GM18502 (cell line): ENCODE measurements at regions not wholly inside any gene's neighbourhood (a gene's known extent, or its start where the extent isn't known, plus 50 kb on each side); places are given as distances from the start of the nearest gene placed in this dataset.

Experiments
- ATAC-seq: cut with Tn5 transposase; IDR thresholded peaks from one replicate; pipeline ENCODE4 v1.9.1; 2021; ENCODE audit warnings: mild to moderate bottlenecking; ENCODE audit not compliant: unreplicated experiment, poor library complexity

DNA sequence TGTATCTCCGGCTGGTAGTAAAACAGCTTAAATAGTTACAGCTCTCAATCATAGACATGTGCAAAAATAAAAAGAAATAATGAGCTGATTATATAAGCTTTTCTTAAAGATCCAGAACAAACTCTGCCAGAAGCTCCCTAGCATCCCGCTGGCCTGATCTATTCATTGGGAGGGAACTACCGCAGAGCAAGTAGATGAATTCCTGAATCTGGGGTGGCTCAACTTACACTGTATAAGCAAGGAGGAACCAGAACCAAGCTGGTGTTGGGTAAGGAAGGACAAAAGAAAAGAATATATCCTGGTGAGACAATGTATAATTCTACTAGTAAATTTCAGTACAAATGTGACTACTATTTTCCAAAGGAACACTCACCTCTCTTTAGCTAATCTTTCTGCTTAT is 1122.2 kb downstream of the OLFM4 start:
- ATAC-seq, result no peak

DNA sequence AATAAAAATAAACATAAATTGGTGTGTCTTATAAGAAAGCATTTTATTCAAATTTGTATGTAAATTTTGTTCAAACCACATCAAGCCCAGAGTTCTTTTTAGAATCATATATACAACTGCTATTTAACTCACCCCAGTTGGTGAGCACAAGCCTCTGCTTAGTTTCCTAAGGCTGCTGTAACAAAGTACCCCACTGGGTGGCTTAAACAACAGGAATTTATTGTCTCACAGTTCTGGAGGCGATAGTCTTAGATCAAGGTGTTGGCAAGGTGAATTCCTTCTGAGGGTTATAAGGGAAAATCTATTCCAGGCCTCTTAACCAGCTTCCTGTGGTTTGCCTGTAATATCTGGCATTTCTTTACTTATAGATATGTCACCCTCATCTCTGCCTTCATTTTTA is 1133.5 kb downstream of the OLFM4 start:
- ATAC-seq, result no peak

GRCh38 chr13:54165581-54166215 is 1137.1 kb downstream of the OLFM4 start:
- ATAC-seq, result no peak

DNA sequence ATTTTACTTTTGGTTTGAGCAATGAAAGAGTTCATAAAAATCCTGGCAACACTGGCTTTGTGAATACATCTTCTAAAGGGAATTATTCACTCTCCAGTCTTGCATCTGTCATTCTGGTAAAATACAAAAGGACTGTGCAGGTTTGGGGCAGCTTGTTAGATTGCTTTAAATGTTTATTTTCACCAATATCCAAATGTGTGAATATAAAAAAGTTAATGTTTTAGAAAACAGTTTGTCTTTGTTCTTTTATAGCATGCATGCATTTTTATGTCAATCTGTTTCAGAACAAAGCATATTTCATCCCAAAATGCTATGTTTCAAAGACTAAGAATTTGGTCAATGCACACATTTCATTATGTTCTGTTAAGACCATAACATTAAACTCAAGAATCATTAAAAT is 1145.4 kb downstream of the OLFM4 start:
- no peak for ATAC-seq

- ATAC-seq, result no peak
These were observed 1146.9 kb downstream of the OLFM4 start for GRCh38 chr13:54175466-54175865.

DNA sequence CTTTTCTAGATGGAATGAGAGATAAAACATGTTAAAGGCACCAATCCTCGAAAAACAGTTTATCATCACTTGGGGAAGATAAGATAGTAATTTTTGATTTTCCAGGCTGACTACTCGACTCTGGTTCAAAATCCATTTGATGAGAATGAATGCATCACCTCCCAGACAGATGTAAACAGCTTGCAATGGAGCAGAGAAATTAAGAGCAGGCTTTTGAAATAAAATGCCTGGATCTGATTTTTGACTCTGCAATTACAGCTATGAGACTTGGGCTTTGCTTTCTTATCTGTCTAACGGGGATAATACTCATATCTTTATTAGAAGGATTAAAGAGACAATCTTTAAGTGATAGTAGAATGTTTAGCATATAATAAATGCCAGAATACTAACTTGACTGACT is 1148.9 kb downstream of the OLFM4 start:
- no peak for ATAC-seq

GRCh38 chr13:54183166-54183565 is 1154.6 kb downstream of the OLFM4 start:
- no peak for ATAC-seq

GRCh38 chr13:54183728-54184127 is 1155.1 kb downstream of the OLFM4 start:
- no peak for ATAC-seq

- no peak for ATAC-seq
These were observed 1156.0 kb downstream of the OLFM4 start for GRCh38 chr13:54184576-54184975.

- no peak for ATAC-seq
These were observed 1156.5 kb downstream of the OLFM4 start for GRCh38 chr13:54185101-54185500.

DNA sequence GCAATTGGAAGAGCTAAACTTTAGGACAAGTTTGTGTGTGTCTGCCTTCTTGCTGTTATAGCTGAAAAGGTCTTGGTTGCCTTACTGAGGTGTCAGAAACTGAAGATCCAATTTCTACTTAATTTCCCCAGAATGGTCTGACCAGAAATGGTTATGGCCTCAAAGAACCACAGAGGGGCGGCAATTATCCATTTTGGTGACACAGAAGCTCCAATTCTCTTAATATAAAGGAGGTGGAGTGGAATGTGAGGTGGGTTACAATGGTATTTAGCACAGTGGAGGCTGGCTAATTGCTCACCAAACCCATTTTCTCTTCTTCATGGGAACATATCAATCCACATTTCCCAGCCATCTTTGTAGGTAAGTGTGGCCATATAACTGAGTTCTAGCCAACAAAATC is 1157.2 kb downstream of the OLFM4 start:
- ATAC-seq, result no peak

GRCh38 chr13:54187461-54187860 is 1158.8 kb downstream of the OLFM4 start:
- no peak for ATAC-seq

DNA sequence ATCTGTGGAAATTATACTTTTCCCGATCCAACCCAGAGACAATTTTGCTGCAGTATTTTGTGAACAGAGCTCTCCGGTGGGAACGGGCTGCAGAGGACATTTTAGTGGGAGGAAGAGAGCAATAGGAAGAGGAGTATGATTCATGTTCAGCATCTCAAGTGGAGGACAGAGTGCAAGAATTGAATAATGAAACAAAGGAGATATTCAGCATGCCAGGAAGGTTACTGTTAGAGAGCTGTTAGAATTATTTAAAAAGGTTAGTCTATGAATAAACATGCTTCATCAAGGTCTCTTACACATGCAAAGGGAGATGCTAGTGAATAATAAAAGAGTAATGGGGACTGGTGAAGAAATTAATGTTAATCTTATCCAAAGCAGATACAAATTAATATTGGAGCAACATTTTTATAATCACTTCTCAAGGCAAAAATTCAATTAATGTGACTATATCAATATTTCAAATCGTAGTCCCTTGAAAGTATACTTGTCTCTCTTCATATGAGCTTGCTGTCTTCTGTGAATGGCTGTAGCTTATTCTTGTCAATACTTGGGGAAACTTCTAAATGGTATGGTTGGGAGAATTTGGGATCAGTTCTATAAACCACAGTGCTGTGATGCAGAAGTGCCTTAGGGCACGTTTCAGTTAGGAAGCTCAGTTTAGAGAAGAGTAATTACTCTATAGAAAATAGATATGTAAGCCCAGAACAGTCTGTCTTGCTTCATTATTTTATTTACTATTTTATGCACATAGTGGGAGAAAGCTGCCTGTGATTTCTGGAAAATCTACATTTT is 1165.8 kb downstream of the OLFM4 start:
- ATAC-seq, result no peak

GRCh38 chr13:54196684-54197083 is 1168.1 kb downstream of the OLFM4 start:
- no peak for ATAC-seq

- no peak for ATAC-seq
These were observed 1170.3 kb downstream of the OLFM4 start for GRCh38 chr13:54198911-54199310.

- ATAC-seq, result no peak
These were observed 1178.0 kb downstream of the OLFM4 start for GRCh38 chr13:54206626-54207025.

DNA sequence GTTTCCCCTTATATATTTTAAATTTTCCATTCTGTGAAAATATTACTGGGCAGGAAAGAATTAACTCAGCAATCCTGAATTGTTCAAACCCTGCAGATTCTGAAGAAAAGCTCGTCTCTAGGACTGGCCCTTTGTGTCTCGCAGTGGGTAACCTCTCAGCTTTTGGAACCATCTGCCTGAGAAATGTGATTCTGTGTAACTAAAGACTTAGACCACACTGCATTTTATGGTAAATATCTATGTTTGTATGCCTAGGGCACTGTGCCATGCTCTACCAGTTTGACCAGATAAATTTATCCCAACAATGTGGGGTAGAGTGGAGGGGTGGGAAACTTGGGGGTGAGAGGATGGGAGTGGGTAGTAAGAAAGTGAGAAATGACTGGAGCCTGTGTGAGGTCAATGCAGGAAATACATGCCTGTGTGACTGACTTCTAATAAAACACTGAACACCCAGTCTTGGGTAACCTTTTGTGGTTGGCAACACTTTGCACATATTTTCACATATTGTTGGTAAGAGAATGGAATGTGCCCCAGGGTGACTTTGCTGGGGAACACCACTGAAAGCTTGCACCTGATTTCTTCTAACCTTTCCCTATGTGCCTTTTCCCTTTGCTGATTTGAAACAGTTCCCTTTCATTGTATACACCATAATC is 1181.9 kb downstream of the OLFM4 start:
- no peak for ATAC-seq

- ATAC-seq, result no peak
These were observed 1187.6 kb downstream of the OLFM4 start for GRCh38 chr13:54216221-54216620.

DNA sequence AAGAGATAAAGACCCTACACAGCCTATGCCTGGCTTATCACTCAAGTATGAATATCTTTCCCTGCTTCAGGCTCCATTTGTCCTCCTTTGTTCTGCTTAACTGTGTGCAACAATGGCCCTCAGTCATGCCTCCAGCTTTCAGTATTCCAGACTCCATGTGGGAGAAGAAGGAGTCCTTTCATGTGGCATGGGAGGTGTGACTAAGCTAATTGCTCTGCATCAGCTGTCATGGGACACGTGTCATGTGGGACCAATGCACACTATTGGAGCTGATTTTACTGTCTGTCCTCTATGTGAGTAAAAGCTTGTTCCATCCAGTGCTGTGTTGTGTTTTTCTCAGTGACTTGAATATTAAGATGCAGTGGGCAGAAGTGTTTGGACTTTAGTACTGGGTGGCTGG is 1198.3 kb downstream of the OLFM4 start:
- no peak for ATAC-seq

DNA sequence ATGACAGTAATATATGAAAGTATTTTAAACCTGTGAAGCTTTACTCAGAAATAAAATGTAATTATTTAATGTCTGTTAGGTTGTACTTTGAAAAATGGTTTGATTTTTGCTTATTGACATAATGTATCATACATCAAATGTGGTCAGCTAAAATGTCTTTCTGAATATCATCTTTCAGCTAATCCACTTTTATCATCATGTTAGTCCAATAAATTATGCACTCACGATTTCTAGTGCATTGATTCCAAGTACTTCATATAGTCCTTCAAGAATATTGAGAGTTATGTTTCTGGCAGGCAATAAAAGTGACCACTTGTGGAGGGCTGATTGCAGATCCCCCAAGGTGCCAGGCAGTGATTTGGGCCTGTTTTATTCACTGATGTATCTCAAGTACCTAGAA is 1204.1 kb downstream of the OLFM4 start:
- no peak for ATAC-seq

DNA sequence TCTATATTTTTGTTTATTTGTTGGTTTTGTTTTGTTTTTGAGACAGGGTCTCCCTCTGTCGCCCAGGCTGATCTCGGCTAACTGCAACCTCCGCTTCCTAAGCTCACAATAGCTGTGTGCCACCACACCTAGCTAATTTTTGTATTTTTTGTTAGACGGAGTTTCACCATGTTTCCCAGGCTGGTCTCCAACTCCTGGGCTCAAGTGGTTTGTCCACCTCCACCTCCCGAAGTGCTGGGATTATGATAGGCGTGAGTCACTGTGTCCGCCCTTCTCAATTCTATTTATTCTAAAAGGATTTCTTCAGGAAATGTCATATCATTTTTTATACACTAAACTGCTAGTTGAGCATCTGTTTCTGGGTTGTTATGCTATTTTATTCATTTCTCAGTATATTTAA is 1206.0 kb downstream of the OLFM4 start:
- ATAC-seq, result no peak

DNA sequence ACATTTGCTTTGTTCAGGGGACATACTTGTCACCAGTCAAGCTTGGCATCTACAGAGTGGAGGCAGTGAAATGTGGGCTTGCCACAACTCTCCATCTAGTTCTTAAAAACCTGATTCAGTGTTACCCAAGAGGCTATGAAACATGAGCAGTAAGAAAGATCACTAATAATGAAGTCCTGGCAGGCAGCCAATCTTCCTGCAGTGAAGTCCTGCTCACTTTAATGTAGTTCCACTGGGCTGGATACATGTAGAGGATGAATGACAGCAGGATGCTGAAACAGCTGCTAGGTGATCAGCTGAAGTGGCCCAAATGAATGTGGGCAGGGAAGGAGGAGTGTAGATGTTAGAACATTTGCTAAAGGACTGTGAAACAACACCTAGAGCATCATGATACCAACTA is 1213.1 kb downstream of the OLFM4 start:
- no peak for ATAC-seq
